H1 (cell line): ENCODE measurements at regions not wholly inside any gene's neighbourhood (a gene's known extent, or its start where the extent isn't known, plus 50 kb on each side); places are given as distances from the start of the nearest gene placed in this dataset.
A peak's percentile ranks its signal among the peaks of the same experiment; 100 is the strongest.

Source experiments
- ASH2L ChIP-seq: fragments of 200-600, 300-600 bp; sonication (generic); IDR thresholded peaks from one replicate; pipeline ENCODE4 v1.7.1; 2017; ENCODE audit warnings: low read length
- BCL11A ChIP-seq, 2 experiments: IDR thresholded peaks; one replicate each; pipeline ENCODE4 v1.6.1; 2011; ENCODE audit warnings: low read depth in 2 of 2, low read length in 2 of 2, mild to moderate bottlenecking in 2 of 2
- CHD1 ChIP-seq: IDR thresholded peaks from 2 replicates; pipeline ENCODE4 v1.6.1; 2012; ENCODE audit warnings: low read depth, low read length, improper control_type of control experiment
- CTBP2 ChIP-seq: IDR thresholded peaks from 2 replicates; pipeline ENCODE4 v1.7.0; 2011; ENCODE audit warnings: borderline replicate concordance, mild to moderate bottlenecking, moderate library complexity, mixed read lengths, low read length; ENCODE audit not compliant: insufficient read depth, insufficient read length
- EGR1 ChIP-seq: IDR thresholded peaks from 2 replicates; pipeline ENCODE4 v1.6.1; 2011; ENCODE audit warnings: low read depth, low read length, borderline replicate concordance
- EP300 ChIP-seq, 2 experiments: IDR thresholded peaks; 1 replicate in 1 of 2; 2 replicates in 1 of 2; pipeline ENCODE4 v1.6.1; 2011 to 2012; ENCODE audit warnings: low read depth in 2 of 2, low read length in 2 of 2, mild to moderate bottlenecking in 2 of 2, borderline replicate concordance in 1 of 2, inconsistent platforms in 1 of 2, moderate library complexity in 1 of 2
- HDAC2 ChIP-seq, 2 experiments: fragments of 300-600 bp in 1 of 2; sonication (generic) in 1 of 2; IDR thresholded peaks; 2 replicates each; pipeline ENCODE4 v1.6.1; 2011 to 2012; ENCODE audit warnings: low read depth in 2 of 2, low read length in 2 of 2, mild to moderate bottlenecking in 2 of 2, moderate library complexity in 2 of 2, borderline replicate concordance in 1 of 2, inconsistent platforms in 1 of 2
- HDAC6 ChIP-seq: IDR thresholded peaks from one replicate; pipeline ENCODE4 v1.7.1; 2012; ENCODE audit warnings: low read depth, mild to moderate bottlenecking, inconsistent platforms, low read length, moderate library complexity
- JUN ChIP-seq: IDR thresholded peaks from 2 replicates; pipeline ENCODE4 v1.6.1; 2011; ENCODE audit warnings: low read depth, mild to moderate bottlenecking, improper control_type of control experiment, low read length
- KDM5A ChIP-seq: fragments of 200-600 bp; IDR thresholded peaks from 2 replicates; pipeline ENCODE4 v1.7.1; 2012; ENCODE audit warnings: mild to moderate bottlenecking, low read length, inconsistent platforms, mixed read lengths
- POLR2AphosphoS5 ChIP-seq: IDR thresholded peaks from 2 replicates; pipeline ENCODE4 v1.6.1; 2011; ENCODE audit warnings: low read depth, low read length
- RAD21 ChIP-seq, 2 experiments: IDR thresholded peaks in 1 of 2; conservative IDR thresholded peaks in 1 of 2; 2 replicates each; pipeline ENCODE4 v1.6.1; 2011; ENCODE audit warnings: low read depth in 2 of 2, low read length in 2 of 2, improper control_type of control experiment in 1 of 2, inconsistent platforms in 1 of 2, mild to moderate bottlenecking in 1 of 2, moderate library complexity in 1 of 2
- RBBP5 ChIP-seq: IDR thresholded peaks from 2 replicates; pipeline ENCODE4 v1.7.1; 2012; ENCODE audit warnings: low read depth, mild to moderate bottlenecking, inconsistent platforms, low read length, moderate library complexity, borderline replicate concordance
- RNF2 ChIP-seq: fragments of 200-900, 300-1000 bp; sonication (generic); IDR thresholded peaks from 2 replicates; pipeline ENCODE4 v1.7.1; 2016; ENCODE audit warnings: borderline replicate concordance, low read depth, mild to moderate bottlenecking, antibody characterized with exemption, low read length; ENCODE audit not compliant: poor library complexity, severe bottlenecking; ENCODE audit errors: missing control alignments
- RXRA ChIP-seq: IDR thresholded peaks from 2 replicates; pipeline ENCODE4 v1.6.1; 2011; ENCODE audit warnings: low read depth, mild to moderate bottlenecking, low read length, moderate library complexity; ENCODE audit not compliant: insufficient read depth
- TCF12 ChIP-seq: IDR thresholded peaks from 2 replicates; pipeline ENCODE4 v1.6.1; 2011; ENCODE audit warnings: low read depth, mild to moderate bottlenecking, low read length
- TEAD4 ChIP-seq: IDR thresholded peaks from 2 replicates; pipeline ENCODE4 v1.6.1; 2012; ENCODE audit warnings: low read depth, low read length, inconsistent platforms, mixed read lengths
- YY1 ChIP-seq: IDR thresholded peaks from 2 replicates; pipeline ENCODE4 v1.6.1; 2011; ENCODE audit warnings: low read depth, mild to moderate bottlenecking, low read length
- ZNF274 ChIP-seq: IDR thresholded peaks from 2 replicates; pipeline ENCODE4 v1.7.0; 2012; ENCODE audit warnings: low read length, borderline replicate concordance; ENCODE audit errors: extremely low read depth
- TF ChIP-seq, protein P1 (sequence below): IDR thresholded peaks from 2 replicates; pipeline ENCODE4 v1.6.1; 2012; ENCODE audit warnings: low read length, inconsistent platforms

DNA sequence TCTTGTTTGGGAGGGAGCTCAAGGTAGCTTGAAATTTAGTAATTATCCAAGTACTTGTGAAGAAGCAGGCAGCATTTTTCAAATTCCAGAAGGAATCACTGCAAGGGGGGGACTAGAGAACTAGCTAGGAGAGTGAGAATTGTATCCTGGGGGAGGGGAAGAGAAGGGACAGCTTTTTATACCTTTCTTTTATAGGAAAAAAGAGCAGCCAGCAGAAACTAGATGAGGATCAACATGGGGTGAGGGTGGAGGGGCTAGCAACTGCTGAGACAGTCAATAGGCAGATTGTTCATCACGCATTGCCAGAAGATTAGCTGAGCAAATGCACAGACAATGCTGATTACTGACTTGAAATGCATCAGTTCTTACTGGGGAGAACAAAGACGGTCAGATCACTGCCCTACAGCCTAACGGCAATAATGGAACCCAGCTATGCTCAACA is 514.3 kb upstream of the CITED2 start (continued):
- TF ChIP-seq BCL11A (IDR thresholded peaks at IDR 0.05; ENCODE audit: low read depth in 2 of 2, low read length in 2 of 2), result peak; percentile 3 to 36
- no peak for TF ChIP-seq HDAC6
- no peak for TF ChIP-seq ZNF274
- TF ChIP-seq, protein P1, sequence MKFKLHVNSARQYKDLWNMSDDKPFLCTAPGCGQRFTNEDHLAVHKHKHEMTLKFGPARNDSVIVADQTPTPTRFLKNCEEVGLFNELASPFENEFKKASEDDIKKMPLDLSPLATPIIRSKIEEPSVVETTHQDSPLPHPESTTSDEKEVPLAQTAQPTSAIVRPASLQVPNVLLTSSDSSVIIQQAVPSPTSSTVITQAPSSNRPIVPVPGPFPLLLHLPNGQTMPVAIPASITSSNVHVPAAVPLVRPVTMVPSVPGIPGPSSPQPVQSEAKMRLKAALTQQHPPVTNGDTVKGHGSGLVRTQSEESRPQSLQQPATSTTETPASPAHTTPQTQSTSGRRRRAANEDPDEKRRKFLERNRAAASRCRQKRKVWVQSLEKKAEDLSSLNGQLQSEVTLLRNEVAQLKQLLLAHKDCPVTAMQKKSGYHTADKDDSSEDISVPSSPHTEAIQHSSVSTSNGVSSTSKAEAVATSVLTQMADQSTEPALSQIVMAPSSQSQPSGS, result peak; percentile 78; the same call in 1 of the 2 replicates
- peak; percentile 79 for TF ChIP-seq ASH2L
- peak; percentile 32 to 87; a peak in 2 of 4 replicates for TF ChIP-seq HDAC2 (IDR thresholded peaks at IDR 0.05; ENCODE audit: borderline replicate concordance in 1 of 2, low read depth in 2 of 2, low read length in 2 of 2)
- no peak for TF ChIP-seq CHD1
- TF ChIP-seq TCF12, result 0 out of 2 replicates have a peak, but pooled peaks have one; percentile 32
- TF ChIP-seq POLR2AphosphoS5, result peak; percentile 31; the same call in 1 of the 2 replicates
- peak in 1 of 2 experiments; percentile 86; a peak in 2 of 3 replicates for TF ChIP-seq EP300 (IDR thresholded peaks at IDR 0.05; ENCODE audit: borderline replicate concordance in 1 of 2, low read depth in 2 of 2, low read length in 2 of 2)
- TF ChIP-seq RBBP5, result peak; percentile 85
- TF ChIP-seq KDM5A, result no peak
- TF ChIP-seq RXRA, result no peak
- no peak for TF ChIP-seq RNF2
- TF ChIP-seq CTBP2, result no peak
- no peak for TF ChIP-seq EGR1
- TF ChIP-seq TEAD4, result peak; percentile 94
- no peak for TF ChIP-seq JUN
- TF ChIP-seq YY1, result 0 out of 2 replicates have a peak, but pooled peaks have one; percentile 28
- TF ChIP-seq RAD21 (IDR thresholded peaks at IDR 0.05 in 1 of 2, conservative IDR thresholded peaks at IDR 0.05 in 1 of 2; ENCODE audit: low read depth in 2 of 2, low read length in 2 of 2), result peak in 1 of 2 experiments; percentile 18; a peak in 2 of 4 replicates
